Skeletal muscle tissue (tissue), 3 donors: ENCODE measurements at regions not wholly inside any gene's neighbourhood (a gene's known extent, or its start where the extent isn't known, plus 50 kb on each side); places are given as distances from the start of the nearest gene placed in this dataset.

Experiments
- H3K27ac ChIP-seq: one replicate; pipeline ENCODE4 v1.7.0; 2013; ENCODE audit warnings: mild to moderate bottlenecking, low read depth, low read length, inconsistent platforms
- H3K27me3 ChIP-seq, 3 donors: one replicate each; pipeline ENCODE4 v1.7.0; 2013; ENCODE audit warnings: low read length in 3 of 3; ENCODE audit not compliant: control insufficient read depth in 3 of 3, insufficient read depth in 3 of 3
- H3K36me3 ChIP-seq, 3 donors: one replicate each; pipeline ENCODE4 v1.7.0; 2013; ENCODE audit warnings: low read length in 3 of 3; ENCODE audit not compliant: control insufficient read depth in 3 of 3, insufficient read depth in 3 of 3
- H3K4me1 ChIP-seq, 3 donors: one replicate each; pipeline ENCODE4 v1.7.0; 2013; ENCODE audit warnings: low read length in 3 of 3, mild to moderate bottlenecking in 3 of 3; ENCODE audit not compliant: control insufficient read depth in 3 of 3, insufficient read depth in 3 of 3
- H3K4me3 ChIP-seq, 3 donors: one replicate each; pipeline ENCODE4 v1.7.0; 2013; ENCODE audit warnings: low read length in 3 of 3
- H3K9ac ChIP-seq, 3 donors: one replicate each; pipeline ENCODE4 v1.7.0; 2013; ENCODE audit warnings: low read length in 3 of 3, mild to moderate bottlenecking in 3 of 3, moderate library complexity in 2 of 3, low read depth in 1 of 3
- H3K9me3 ChIP-seq, 3 donors: one replicate each; pipeline ENCODE4 v1.7.0; 2013; ENCODE audit warnings: low read length in 3 of 3; ENCODE audit not compliant: control insufficient read depth in 3 of 3
- donor health status: Osteomylitis.

DNA sequence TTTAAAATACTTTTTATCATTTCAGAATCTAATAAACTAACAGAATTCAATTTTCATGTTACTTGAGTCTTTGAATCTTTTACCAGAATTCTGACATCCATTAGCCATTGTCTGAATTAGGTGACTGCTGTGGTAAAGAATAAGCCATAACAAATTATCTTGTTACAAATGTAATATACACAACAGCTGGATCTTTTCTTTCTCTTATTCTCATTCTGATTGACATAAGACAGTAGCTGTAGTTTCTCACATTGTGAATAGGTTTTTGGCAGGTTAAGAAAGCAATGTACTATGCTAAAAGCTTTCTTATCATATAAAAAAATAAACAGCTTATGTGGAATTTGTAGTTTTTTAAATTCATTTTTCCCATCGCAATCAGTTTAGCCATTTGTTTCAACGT, 734.0 kb upstream of the PCDH9 start:
- H3K9me3 ChIP-seq: no peaks in the 10 kb centered on the region
- no peaks in the 10 kb centered on the region for H3K36me3 ChIP-seq
- H3K4me3 ChIP-seq: no peak overlapping the region
- no peak overlapping the region for H3K9ac ChIP-seq
- H3K27ac ChIP-seq: no peak overlapping the region
- no peaks in the 10 kb centered on the region for H3K27me3 ChIP-seq
- H3K4me1 ChIP-seq: no peaks in the 10 kb centered on the region

DNA sequence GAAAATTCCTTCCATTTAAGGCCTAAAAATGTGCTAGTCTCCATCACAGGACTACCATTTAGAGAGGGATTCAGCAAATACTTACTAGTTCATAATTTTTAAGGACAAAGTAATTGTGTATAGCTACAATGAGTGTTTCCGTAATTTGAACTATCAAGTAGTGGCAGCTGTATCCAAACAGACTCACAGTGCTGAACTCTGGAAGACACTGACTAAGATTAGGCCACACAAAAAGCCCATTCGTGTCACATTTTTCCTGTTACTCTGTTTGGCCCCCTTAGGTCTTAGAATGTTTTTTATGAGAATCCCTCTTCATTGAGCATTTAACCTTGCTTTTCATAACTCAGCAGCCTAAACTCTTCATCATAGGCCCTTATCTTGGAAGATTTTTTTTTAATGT, 731.2 kb upstream of the PCDH9 start:
- H3K27ac ChIP-seq: no peak overlapping the region
- H3K4me1 ChIP-seq: no peaks in the 10 kb centered on the region
- no peaks in the 10 kb centered on the region for H3K9me3 ChIP-seq
- H3K9ac ChIP-seq: no peak overlapping the region
- H3K36me3 ChIP-seq: no peaks in the 10 kb centered on the region
- H3K27me3 ChIP-seq: no peaks in the 10 kb centered on the region
- H3K4me3 ChIP-seq: no peak overlapping the region

DNA sequence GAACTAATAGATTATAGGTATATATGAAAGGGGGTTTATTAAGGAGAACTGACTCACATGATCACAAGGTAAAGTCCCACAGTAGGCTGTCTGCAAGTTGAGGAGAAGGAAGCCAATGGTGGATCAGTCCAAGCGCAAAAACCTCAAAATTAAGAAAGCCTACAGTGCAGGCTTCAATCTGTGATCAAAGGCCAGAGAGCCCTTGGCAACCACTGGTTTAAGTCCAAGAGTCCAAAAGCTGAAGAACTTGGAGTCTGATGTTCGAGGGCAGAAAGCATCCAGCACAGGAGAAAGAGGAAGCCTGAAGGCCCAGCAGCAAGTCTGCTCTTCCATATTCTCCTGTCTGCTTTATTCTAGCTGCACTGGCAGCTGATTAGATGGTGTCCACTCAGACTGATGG, 721.3 kb upstream of the PCDH9 start:
- H3K4me3 ChIP-seq: no peak overlapping the region
- no peaks in the 10 kb centered on the region for H3K27me3 ChIP-seq

DNA sequence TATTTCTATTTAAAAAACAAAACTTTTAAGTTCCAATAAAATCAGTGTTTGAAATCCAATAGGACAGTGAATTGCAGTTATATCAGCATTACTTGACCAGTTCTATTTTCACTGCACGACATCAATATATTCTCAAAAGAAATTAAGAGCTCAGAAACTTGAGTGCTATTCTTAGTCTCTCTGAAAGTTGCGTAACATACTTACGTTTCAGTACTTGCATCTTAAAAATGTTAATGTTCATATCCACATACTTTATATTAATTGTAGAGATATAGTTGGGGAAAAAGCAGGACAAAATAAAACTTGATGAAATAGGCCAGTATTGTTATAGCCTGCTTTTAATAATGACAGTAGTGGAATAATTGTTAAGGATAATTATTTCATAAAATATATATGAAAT, 720.5 kb upstream of the PCDH9 start:
- Histone ChIP-seq H3K9ac (no peak overlapping the region), H3K27ac (no peak overlapping the region)

More for the DNA sequence above, 721.3 kb upstream of the PCDH9 start:
- H3K9ac ChIP-seq: no peak overlapping the region
- H3K36me3 ChIP-seq: no peaks in the 10 kb centered on the region
- H3K4me1 ChIP-seq: no peaks in the 10 kb centered on the region
- no peak overlapping the region for H3K27ac ChIP-seq
- no peaks in the 10 kb centered on the region for H3K9me3 ChIP-seq

DNA sequence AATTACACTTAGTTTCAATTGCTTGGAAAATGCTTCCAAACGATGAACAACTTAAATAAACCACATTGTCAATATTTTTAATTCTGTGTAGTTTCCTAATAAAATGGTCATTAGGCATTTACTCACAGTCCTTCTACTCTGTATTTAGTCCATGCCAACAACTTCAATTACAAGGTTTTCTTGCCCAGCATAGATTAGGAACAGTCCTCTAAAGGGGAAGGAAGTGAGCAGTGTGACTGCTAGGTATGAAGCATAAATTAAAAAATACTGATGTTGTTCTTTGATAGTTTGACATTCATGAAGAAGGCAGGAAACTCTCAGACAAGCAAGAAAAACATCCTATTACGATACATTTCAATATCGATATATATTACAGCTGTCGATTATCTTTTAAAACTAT, 716.0 kb upstream of the PCDH9 start:
- H3K27me3 ChIP-seq: no peaks in the 10 kb centered on the region
- no peaks in the 10 kb centered on the region for H3K4me1 ChIP-seq
- no peak overlapping the region for H3K27ac ChIP-seq
- no peaks in the 10 kb centered on the region for H3K9me3 ChIP-seq
- no peak overlapping the region for H3K4me3 ChIP-seq
- H3K9ac ChIP-seq: no peak overlapping the region
- H3K36me3 ChIP-seq: no peaks in the 10 kb centered on the region

More for the DNA sequence above, 720.5 kb upstream of the PCDH9 start:
- Histone ChIP-seq H3K27me3 (no peaks in the 10 kb centered on the region), H3K9me3 (no peaks in the 10 kb centered on the region), H3K4me3 (no peak overlapping the region), H3K4me1 (no peaks in the 10 kb centered on the region), H3K36me3 (no peaks in the 10 kb centered on the region)

DNA sequence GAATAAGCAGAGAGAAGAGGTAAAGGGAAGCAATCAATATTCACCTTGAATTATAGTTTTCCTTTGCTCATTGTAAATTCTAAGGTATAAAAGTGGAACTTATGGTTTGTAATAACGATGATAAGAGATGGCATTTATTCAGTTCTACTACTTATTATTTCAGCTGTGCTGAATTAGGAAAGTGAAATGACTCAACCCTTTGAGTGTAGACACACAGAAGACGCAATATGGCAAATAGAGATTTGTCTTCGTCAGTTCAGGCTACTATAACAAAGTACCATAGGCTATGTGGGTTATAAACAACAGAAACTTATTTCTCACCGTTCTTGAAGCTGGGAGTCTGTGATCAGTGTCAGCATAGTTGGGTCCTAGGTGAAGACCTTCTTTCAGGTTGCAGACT, 713.0 kb upstream of the PCDH9 start:
- Histone ChIP-seq H3K27me3 (no peaks in the 10 kb centered on the region), H3K27ac (no peak overlapping the region), H3K4me1 (no peaks in the 10 kb centered on the region), H3K4me3 (no peak overlapping the region), H3K9ac (no peak overlapping the region), H3K9me3 (no peaks in the 10 kb centered on the region), H3K36me3 (no peaks in the 10 kb centered on the region)

DNA sequence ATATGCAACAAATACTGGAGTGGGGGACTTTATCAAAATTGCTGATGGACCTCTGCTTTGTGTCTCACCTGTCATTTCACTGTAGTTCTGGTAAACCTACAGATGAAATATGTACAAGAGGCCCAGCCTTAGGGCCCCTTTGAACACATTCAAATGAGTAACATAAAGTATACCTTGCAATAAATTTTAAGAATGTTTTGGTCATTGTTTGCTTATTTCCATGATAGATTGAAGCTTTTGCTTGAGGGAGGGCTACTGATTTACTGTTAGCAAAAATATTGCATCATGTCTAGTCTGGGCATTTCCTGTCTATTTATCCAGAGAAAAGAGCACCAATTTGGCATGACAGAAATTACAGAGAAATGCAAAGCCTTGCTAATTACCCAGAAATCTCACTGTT, 705.5 kb upstream of the PCDH9 start:
- Histone ChIP-seq H3K27me3 (no peaks in the 10 kb centered on the region), H3K9ac (no peak overlapping the region), H3K36me3 (no peaks in the 10 kb centered on the region), H3K4me3 (no peak overlapping the region), H3K9me3 (no peaks in the 10 kb centered on the region), H3K27ac (no peak overlapping the region), H3K4me1 (no peaks in the 10 kb centered on the region)

DNA sequence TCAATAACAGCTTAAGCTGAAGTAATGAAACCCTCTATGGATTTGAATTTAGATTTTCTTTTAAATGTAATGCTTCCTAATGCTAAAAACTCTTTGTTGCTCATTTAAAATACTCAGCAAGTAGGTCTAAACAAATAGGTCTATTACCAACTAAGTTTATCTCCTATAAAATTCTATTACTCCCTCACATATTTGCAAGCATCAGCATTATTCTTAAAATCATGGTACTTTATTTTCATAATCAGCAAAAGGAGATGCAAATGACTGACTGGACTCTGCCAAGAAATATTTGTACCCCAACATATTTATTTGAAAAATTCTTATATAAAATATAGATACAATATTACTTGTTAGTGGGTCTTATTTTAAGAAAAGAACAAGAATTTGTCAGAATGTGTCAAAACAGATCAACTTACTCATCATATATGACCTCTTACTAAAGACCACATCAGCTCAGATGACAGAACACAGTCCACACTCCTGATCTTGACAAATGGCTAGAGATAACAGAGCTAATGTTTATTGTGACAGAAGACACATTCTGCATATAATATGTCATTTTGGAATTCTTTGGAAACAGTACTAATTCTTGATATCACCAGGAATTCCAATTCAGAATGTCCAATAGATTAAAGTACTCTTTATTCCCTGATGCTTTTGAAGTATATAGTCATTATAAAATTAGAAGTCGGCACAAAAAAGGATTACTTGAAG, 704.6 kb upstream of the PCDH9 start:
- no peak overlapping the region for H3K4me3 ChIP-seq
- no peaks in the 10 kb centered on the region for H3K27me3 ChIP-seq
- H3K27ac ChIP-seq: no peak overlapping the region
- no peaks in the 10 kb centered on the region for H3K4me1 ChIP-seq
- H3K36me3 ChIP-seq: no peaks in the 10 kb centered on the region
- H3K9me3 ChIP-seq: no peaks in the 10 kb centered on the region
- H3K9ac ChIP-seq: no peak overlapping the region

DNA sequence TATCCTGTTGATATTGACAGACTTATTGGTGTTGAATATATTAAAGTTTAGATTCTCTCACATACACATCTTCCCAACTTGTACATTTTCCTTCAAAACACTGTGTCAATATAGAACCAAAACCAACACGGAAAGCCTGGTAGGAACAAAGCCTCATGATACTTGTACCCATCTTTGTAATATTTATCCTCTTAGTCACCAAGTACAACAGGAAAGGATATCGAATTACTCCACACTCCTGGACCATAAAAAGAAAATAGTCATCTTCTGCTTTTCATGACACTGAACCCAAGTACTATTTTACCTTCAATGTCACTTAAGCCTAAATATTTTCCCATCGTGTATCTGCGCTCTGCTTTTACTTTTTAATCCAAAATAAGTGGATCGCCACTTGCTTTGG, 702.9 kb upstream of the PCDH9 start:
- Histone ChIP-seq H3K4me1 (no peaks in the 10 kb centered on the region), H3K27me3 (no peaks in the 10 kb centered on the region), H3K27ac (no peak overlapping the region), H3K9ac (no peak overlapping the region), H3K4me3 (no peak overlapping the region), H3K36me3 (no peaks in the 10 kb centered on the region), H3K9me3 (no peaks in the 10 kb centered on the region)

DNA sequence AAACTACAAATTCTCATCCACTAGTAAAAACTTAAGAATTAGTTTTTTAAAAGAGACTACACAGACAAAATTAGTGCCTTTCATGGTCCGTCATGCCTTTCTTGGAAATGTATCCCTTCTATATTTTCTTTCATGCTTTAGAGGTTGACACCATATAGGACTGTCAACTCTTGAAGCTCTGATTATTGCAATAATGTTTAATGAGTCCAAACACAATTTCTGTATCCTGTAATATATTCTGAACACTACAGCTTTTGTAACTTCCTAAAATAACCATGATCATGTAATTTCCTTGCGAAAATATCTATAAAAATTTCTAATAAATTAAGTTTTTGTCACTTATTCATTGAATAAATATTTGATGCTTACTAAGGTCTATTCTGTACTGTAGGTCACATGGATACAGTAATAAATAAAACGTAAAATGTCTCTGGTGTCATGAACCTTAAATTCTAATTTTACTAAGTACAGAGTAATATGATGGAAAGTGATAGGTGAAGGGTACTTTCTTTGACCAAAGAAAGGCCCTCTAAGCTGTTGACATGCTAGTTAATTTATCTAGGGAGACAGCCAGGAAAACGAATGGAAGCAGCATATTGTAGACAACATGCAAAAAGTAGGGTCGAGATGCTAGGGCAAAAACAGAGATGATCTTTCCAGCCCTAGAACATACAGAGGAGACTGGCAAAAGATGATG, 687.3 kb upstream of the PCDH9 start:
- Histone ChIP-seq H3K4me1 (no peaks in the 10 kb centered on the region), H3K36me3 (no peaks in the 10 kb centered on the region), H3K4me3 (no peak overlapping the region), H3K9me3 (no peaks in the 10 kb centered on the region), H3K27ac (no peak overlapping the region), H3K27me3 (no peaks in the 10 kb centered on the region), H3K9ac (no peak overlapping the region)
